GM12892 (cell line): ENCODE measurements at regions not wholly inside any gene's neighbourhood (a gene's known extent, or its start where the extent isn't known, plus 50 kb on each side); places are given as distances from the start of the nearest gene placed in this dataset.
"Not testable (repeated sequence)": the region's sequence is repeated elsewhere in the genome, so short reads cannot be mapped to it uniquely, and the experiment has no call there.

ENCODE experiments used
- DNase-seq: peaks from one replicate; pipeline ENCODE4 v3.0.0; 2011; ENCODE audit not compliant: insufficient read length
- FAIRE-seq: peaks from 2 replicates; lab custom pipeline; 2011; peaks lifted over from hg19 to GRCh38; lab: Jason Lieb, UNC
- POLR2A ChIP-seq: IDR thresholded peaks from 2 replicates; pipeline ENCODE4 v1.6.1; 2011; ENCODE audit warnings: low read depth, low read length, control low read depth
- POLR2AphosphoS5 ChIP-seq: IDR thresholded peaks from 2 replicates; pipeline ENCODE4 v1.6.1; 2011; ENCODE audit warnings: low read depth, low read length, control low read depth
- TAF1 ChIP-seq: IDR thresholded peaks from 2 replicates; pipeline ENCODE4 v1.6.1; 2011; ENCODE audit warnings: low read depth, mild to moderate bottlenecking, control low read depth, low read length, borderline replicate concordance

DNA sequence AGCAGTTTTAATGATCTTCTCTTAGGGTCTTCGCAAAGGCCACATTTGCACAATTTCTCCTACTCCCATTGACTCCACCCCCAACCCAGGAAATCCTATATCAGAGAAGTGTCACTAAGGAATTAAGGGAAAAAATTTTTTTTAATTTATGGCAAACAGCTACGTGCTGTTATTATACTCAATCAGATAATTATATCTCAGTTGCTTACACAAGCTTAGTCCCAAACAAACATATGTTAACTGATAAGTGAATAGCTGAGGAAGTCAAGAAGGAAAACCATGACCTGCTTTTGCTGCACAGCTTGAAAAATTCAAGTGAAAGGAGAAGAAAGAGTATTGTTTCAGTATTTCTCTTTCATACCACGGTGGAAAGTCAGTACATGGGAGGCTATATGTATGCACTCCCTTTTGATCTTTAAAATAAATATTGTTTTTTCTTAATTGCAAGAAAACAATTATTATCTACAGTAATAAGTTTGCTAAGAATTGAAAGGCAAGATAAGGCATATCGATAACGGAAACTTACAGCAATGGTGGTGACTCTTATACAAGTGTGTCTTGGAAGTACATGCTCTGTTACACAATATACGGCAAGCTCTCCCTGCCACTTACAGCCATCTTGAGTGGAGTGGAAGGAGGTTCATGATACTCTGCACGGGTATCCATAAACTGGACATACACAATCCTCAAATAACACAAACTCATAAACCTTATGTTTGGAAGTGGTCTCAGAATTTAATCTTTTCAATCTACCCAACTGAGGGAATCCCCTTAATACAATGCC is 167.9 kb upstream of the FREM1 start:
- DNase-seq: no peak
- no peak for TF ChIP-seq POLR2A
- TF ChIP-seq TAF1: no peak
- no peak for TF ChIP-seq POLR2AphosphoS5
- no peak for FAIRE-seq

- DNase-seq (no peak), FAIRE-seq (no peak)
- TF ChIP-seq POLR2A (no peak), TAF1 (no peak), POLR2AphosphoS5 (no peak)
Observed at GRCh38 chr9:15073620-15074019, 163.4 kb upstream of the FREM1 start.

- DNase-seq: no peak
- FAIRE-seq: no peak
- TF ChIP-seq POLR2A (no peak), TAF1 (no peak), POLR2AphosphoS5 (no peak)
Observed at GRCh38 chr9:15070716-15071115, 160.5 kb upstream of the FREM1 start.

GRCh38 chr9:15069106-15069505 is 158.9 kb upstream of the FREM1 start:
- TF ChIP-seq POLR2AphosphoS5 (no peak), POLR2A (no peak), TAF1 (no peak)
- FAIRE-seq (no peak), DNase-seq (no peak)

GRCh38 chr9:15068261-15068660 is 158.0 kb upstream of the FREM1 start:
- DNase-seq: no peak
- FAIRE-seq: no peak
- TF ChIP-seq POLR2AphosphoS5 (no peak), POLR2A (no peak), TAF1 (no peak)

DNA sequence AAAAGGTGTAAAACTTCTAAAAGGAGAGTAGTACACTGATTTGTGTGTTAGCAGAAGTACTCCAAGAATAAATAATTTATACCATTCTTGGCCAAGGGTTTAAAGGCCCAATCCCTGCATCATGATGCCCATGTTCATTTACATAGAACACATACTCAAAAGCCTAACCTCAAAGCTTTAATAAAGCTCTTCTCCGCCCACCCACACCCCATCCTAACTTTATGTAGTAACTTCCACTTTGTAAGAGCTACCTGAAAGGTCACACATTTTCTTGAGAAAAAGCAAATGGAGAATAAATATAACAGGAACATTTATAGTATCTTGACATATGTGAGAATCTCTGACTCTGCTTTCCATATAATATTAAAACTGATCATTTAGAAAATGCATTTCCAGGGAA is 148.8 kb upstream of the FREM1 start:
- no peak for FAIRE-seq
- DNase-seq: no peak
- no peak for TF ChIP-seq TAF1
- TF ChIP-seq POLR2AphosphoS5: no peak
- TF ChIP-seq POLR2A: no peak

DNA sequence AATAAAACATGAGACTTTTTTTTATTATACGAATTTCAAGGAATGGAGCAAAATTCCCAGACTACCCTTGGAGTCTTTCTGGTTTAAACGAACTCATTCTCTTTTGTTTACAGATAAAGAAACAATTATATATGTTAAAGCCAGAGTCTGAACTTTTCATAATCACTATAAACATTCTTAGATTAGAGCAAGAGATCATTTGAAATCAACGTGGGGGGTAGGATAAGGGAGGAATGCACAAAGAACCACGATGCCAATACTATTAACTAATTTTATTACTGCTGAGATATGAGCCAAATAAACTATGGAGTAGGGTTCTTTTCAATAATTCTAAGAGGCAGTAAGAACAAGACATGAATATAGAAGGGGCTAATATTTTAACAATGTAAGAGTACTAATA is 148.0 kb upstream of the FREM1 start:
- FAIRE-seq (no peak), DNase-seq (no peak)
- no peak for TF ChIP-seq POLR2A

GRCh38 chr9:15055284-15055683 is 145.1 kb upstream of the FREM1 start:
- DNase-seq, FAIRE-seq: not testable (repeated sequence)

DNA sequence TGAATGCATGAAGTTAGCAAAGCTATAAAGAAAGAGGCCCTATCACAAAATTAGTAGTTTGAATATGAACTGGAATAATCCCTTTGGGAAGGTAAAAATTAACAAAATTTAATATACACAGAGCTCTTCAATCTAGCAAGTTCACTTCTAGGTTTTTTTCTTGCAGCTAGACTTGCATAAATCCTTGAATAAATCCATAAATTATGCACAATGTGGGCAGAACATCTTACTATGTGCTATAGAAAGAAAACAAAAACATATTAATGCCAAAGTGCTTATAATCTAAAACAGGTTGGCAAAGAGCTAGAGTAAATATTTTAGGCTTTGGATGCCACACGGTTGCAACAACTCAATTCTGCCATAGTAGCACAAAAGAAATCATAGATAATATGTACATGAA is 138.5 kb upstream of the FREM1 start:
- FAIRE-seq: no peak
- TF ChIP-seq POLR2AphosphoS5: no peak
- TF ChIP-seq TAF1: no peak
- TF ChIP-seq POLR2A: no peak
- no peak for DNase-seq

DNA sequence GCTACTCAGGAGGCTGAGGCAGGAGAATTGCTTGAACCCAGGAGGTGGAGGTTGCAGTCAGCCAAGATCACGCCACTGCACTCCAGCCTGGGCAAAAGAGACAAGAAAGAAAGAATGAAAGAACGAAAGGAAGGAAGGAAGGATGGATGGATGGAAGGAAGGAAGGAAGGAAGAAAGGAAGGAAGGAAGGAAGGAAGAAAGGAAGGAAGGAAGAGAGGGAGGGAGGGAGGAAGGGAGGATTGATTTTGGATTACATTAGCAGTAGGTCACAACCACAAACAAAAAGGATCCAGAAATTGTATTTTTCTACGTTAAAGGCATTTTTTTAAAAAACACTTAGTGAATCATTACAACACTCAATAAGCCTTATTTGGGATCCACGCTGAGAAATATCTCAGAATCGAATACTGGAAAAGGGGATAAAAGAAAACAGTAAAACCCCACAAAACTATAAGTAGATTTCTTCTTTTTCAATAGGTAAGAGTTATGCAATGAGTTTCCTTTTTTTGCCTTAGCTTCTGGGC is 136.9 kb upstream of the FREM1 start:
- TF ChIP-seq TAF1: no peak
- no peak for TF ChIP-seq POLR2A
- no peak for TF ChIP-seq POLR2AphosphoS5

GRCh38 chr9:15033316-15033715 is 123.1 kb upstream of the FREM1 start:
- FAIRE-seq (no peak), DNase-seq (no peak)
- TF ChIP-seq TAF1 (no peak), POLR2A (no peak), POLR2AphosphoS5 (no peak)

More for the DNA sequence above, 136.9 kb upstream of the FREM1 start:
- no peak for FAIRE-seq
- no peak for DNase-seq

- no peak for TF ChIP-seq POLR2A
- no peak for TF ChIP-seq TAF1
- no peak for TF ChIP-seq POLR2AphosphoS5
- FAIRE-seq (no peak), DNase-seq (no peak)
Observed at GRCh38 chr9:15032860-15033259, 122.6 kb upstream of the FREM1 start.
